CD14-positive monocyte (primary cell): ENCODE measurements at regions not wholly inside any gene's neighbourhood (a gene's known extent, or its start where the extent isn't known, plus 50 kb on each side); places are given as distances from the start of the nearest gene placed in this dataset.

Source experiments
- DNase-seq, 3 donors: peaks; one replicate each; pipeline ENCODE4 v3.0.0-alpha.2; 2011 to 2022
- H2AFZ ChIP-seq: 2 replicates; pipeline ENCODE4 v1.6.0; 2012; ENCODE audit warnings: mild to moderate bottlenecking, low read depth, low read length, inconsistent platforms; ENCODE audit not compliant: insufficient read depth, poor library complexity, severe bottlenecking
- H3K27ac ChIP-seq, 2 donors: 1 replicate in 1 of 2; 2 replicates in 1 of 2; pipeline ENCODE4 v1.5.1; 2012 to 2013; ENCODE audit warnings: low read length in 2 of 2, control low read depth in 1 of 2, inconsistent platforms in 1 of 2, low read depth in 1 of 2, mild to moderate bottlenecking in 1 of 2
- H3K27me3 ChIP-seq, 2 donors: one replicate each; pipeline versions ENCODE4 v1.6.0 to v1.6.1; 2011 to 2013; ENCODE audit warnings: low read length in 2 of 2; ENCODE audit not compliant: control insufficient read depth in 2 of 2, insufficient read depth in 2 of 2
- H3K36me3 ChIP-seq, 2 donors: replicated peaks in 1 of 2; 1 replicate in 1 of 2; 2 replicates in 1 of 2; pipeline versions ENCODE4 v1.5.1 to v1.6.1; 2012 to 2013; ENCODE audit warnings: low read length in 2 of 2, control low read depth in 1 of 2, inconsistent platforms in 1 of 2, mild to moderate bottlenecking in 1 of 2; ENCODE audit not compliant: insufficient read depth in 2 of 2, control insufficient read depth in 1 of 2
- H3K4me1 ChIP-seq, 2 donors: 1 replicate in 1 of 2; 2 replicates in 1 of 2; pipeline versions ENCODE4 v1.5.1 to v1.6.1; 2012 to 2013; ENCODE audit warnings: low read length in 2 of 2, control low read depth in 1 of 2, inconsistent platforms in 1 of 2, mild to moderate bottlenecking in 1 of 2, moderate library complexity in 1 of 2; ENCODE audit not compliant: insufficient read depth in 2 of 2, control insufficient read depth in 1 of 2
- H3K4me2 ChIP-seq: replicated peaks from 2 replicates; pipeline ENCODE3; 2012; ENCODE audit warnings: low read length, moderate library complexity, mild to moderate bottlenecking; ENCODE audit not compliant: poor library complexity, severe bottlenecking; ENCODE audit errors: extremely low read depth
- H3K4me3 ChIP-seq, 3 experiments: fragments of 200-600 bp in 1 of 3; sonication (generic) in 1 of 3; replicated peaks in 1 of 3; 1 replicate in 2 of 3; 2 replicates in 1 of 3; pipeline ENCODE4 v1.5.1; 2011 to 2013; ENCODE audit warnings: low read length in 3 of 3, mild to moderate bottlenecking in 3 of 3, control low read depth in 2 of 3, low read depth in 2 of 3, inconsistent platforms in 1 of 3, moderate library complexity in 1 of 3
- H3K79me2 ChIP-seq: 2 replicates; pipeline ENCODE4 v1.6.0; 2012; ENCODE audit warnings: mild to moderate bottlenecking, control low read depth, inconsistent platforms, low read length, moderate library complexity; ENCODE audit not compliant: insufficient read depth
- H3K9ac ChIP-seq: 2 replicates; pipeline ENCODE4 v1.6.0; 2017; ENCODE audit warnings: low read length, mild to moderate bottlenecking; ENCODE audit not compliant: insufficient read depth, poor library complexity, severe bottlenecking
- H3K9me3 ChIP-seq, 2 donors: replicated peaks in 1 of 2; 1 replicate in 1 of 2; 2 replicates in 1 of 2; pipeline versions ENCODE4 v1.5.1 to v1.6.1; 2012 to 2013; ENCODE audit warnings: low read length in 2 of 2, control low read depth in 1 of 2; ENCODE audit not compliant: control insufficient read depth in 1 of 2, insufficient read depth in 1 of 2
- H4K20me1 ChIP-seq: 2 replicates; pipeline ENCODE4 v1.6.0; 2012; ENCODE audit warnings: mild to moderate bottlenecking, low read length, control low read depth, moderate library complexity; ENCODE audit not compliant: insufficient read depth
- H3K27ac Mint-ChIP-seq, 7 donors: one replicate each; pipeline ENCODE4 v1.8.0; 2020; ENCODE audit warnings: mild to moderate bottlenecking in 7 of 7, mixed read lengths in 7 of 7, moderate library complexity in 6 of 7, inconsistent platforms in 2 of 7
- H3K27me3 Mint-ChIP-seq, 3 donors: one replicate each; pipeline ENCODE4 v1.8.0; 2021 to 2022; ENCODE audit warnings: low read depth in 3 of 3, mild to moderate bottlenecking in 3 of 3, mixed read lengths in 3 of 3, moderate library complexity in 3 of 3, inconsistent platforms in 1 of 3
- H3K36me3 Mint-ChIP-seq, 2 donors: one replicate each; pipeline ENCODE4 v1.8.0; 2020; ENCODE audit warnings: mixed read lengths in 2 of 2, inconsistent platforms in 1 of 2, mild to moderate bottlenecking in 1 of 2
- H3K4me1 Mint-ChIP-seq: one replicate; pipeline ENCODE4 v1.8.0; 2020; ENCODE audit warnings: mild to moderate bottlenecking, mixed read lengths
- H3K4me3 Mint-ChIP-seq, 2 donors: one replicate each; pipeline ENCODE4 v1.8.0; 2020; ENCODE audit warnings: mild to moderate bottlenecking in 2 of 2, mixed read lengths in 2 of 2, moderate library complexity in 1 of 2
- H3K9me3 Mint-ChIP-seq, 7 donors: one replicate each; pipeline ENCODE4 v1.8.0; 2020 to 2022; ENCODE audit warnings: mixed read lengths in 7 of 7, mild to moderate bottlenecking in 6 of 7, moderate library complexity in 6 of 7, inconsistent platforms in 2 of 7
- CTCF ChIP-seq: fragments of 200-600 bp; IDR thresholded peaks from one replicate; pipeline ENCODE4 v1.8.0; 2022; ENCODE audit warnings: antibody characterized with exemption, mild to moderate bottlenecking
- WGBS: methylation state at CpG from one replicate; pipeline ENCODE4 v1.1.5; 2013; ENCODE audit warnings: missing lambda C conversion rate; ENCODE audit not compliant: insufficient coverage; 5-methylcytosine and 5-hydroxymethylcytosine counted together
- intact Hi-C, 2 donors: fragments of 100-400 bp; cut with micrococcal nuclease; formaldehyde crosslinking; loops; one replicate each; pipeline versions ENCODE4 v1.15.0 to v1.15.1; 2023

DNA sequence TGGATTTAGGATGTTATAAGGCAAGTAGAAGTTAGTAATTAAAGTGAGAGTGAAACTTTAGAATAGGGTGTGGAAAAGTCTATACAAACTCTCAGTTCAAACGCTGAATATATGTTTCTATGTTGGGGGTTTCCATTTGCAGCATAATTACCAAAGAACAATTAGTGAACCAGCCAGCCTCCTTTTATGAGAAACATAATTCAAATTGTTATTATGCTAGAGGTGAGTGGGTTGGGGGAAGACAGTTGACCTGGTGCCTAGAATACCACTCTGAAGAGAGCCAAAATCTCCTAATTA lies 435.8 kb downstream of the MDFIC start:
- Histone ChIP-seq H3K9ac (no peak overlapping the region), H3K27ac (no peak overlapping the region), H2AFZ (no peak overlapping the region), H3K79me2 (no peaks in the 10 kb centered on the region), H3K36me3 (no peaks in the 10 kb centered on the region), H3K4me1 (no peaks in the 10 kb centered on the region), H3K4me3 (no peak overlapping the region), H3K27me3 (no peaks in the 10 kb centered on the region), H3K4me2 (no peak overlapping the region), H3K9me3 (no peaks in the 10 kb centered on the region), H4K20me1 (no peaks in the 10 kb centered on the region)
- no peak overlapping the region for H3K4me3 Mint-ChIP-seq
- peaks cover 0 to 3% (median 0%) of the 10 kb centered on the region in 7 donors for H3K9me3 Mint-ChIP-seq
- H3K27ac Mint-ChIP-seq = no peak overlapping the region
- DNase-seq = no peak
- no peaks in the 10 kb centered on the region for H3K4me1 Mint-ChIP-seq
- intact Hi-C loops = no loop called here
- peaks cover 0 to 3% (median 0%) of the 10 kb centered on the region in 3 donors for H3K27me3 Mint-ChIP-seq
- whole genome bisulfite sequencing = no CpG with 5 or more reads among the region's 1 CpG
- TF ChIP-seq CTCF = no peak
- H3K36me3 Mint-ChIP-seq = no peaks in the 10 kb centered on the region

DNA sequence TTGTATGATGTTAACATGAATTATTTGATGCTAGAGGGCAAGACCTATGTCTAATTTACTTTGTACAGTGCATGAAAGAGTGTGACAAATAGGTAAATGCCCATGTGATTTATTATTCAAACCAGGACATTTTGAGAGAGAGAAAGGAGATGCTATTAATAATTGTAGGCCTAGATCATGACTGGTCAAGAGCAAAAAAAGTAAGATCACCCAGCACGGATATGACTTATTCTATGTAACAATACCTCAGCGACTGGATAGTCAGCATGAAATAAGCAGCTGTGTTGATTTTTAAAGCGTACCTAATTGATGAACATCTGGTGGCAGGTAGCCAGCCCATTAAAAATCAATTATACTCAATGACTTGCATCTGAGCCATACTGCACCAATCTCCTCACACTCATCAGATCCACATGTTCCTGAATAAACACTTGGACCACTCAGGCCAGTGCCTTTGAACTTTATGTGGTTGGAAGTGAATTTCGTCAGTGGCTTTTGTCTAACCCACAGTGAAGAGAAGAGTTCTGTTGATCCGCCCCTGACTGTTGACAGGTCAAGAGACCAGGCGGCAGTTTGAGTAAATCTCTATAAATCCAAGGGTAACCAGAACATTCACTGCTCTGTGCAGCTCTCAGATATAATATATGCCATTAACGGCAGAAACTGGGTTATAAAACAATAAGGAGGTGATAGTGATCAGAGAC lies 435.3 kb downstream of the MDFIC start:
- H2AFZ ChIP-seq = no peak overlapping the region
- no peaks in the 10 kb centered on the region for H3K4me1 ChIP-seq
- intact Hi-C loops = no loop called here
- H3K79me2 ChIP-seq = no peaks in the 10 kb centered on the region
- no peak overlapping the region for H3K4me3 ChIP-seq
- no peaks in the 10 kb centered on the region for H3K36me3 Mint-ChIP-seq
- H3K27ac Mint-ChIP-seq = no peak overlapping the region
- H3K4me3 Mint-ChIP-seq = no peak overlapping the region
- 80% methylated on average over 1 of the region's 7 CpGs for WGBS
- H3K27me3 ChIP-seq = no peaks in the 10 kb centered on the region
- H3K9ac ChIP-seq = no peak overlapping the region
- H3K4me2 ChIP-seq = no peak overlapping the region
- H3K36me3 ChIP-seq = no peaks in the 10 kb centered on the region
- peaks cover 0 to 3% (median 0%) of the 10 kb centered on the region in 3 donors for H3K27me3 Mint-ChIP-seq
- H4K20me1 ChIP-seq = no peaks in the 10 kb centered on the region
- peaks cover 0 to 3% (median 0%) of the 10 kb centered on the region in 7 donors for H3K9me3 Mint-ChIP-seq
- no peak for TF ChIP-seq CTCF
- DNase-seq = no peak
- H3K9me3 ChIP-seq = no peaks in the 10 kb centered on the region
- H3K27ac ChIP-seq = no peak overlapping the region
- no peaks in the 10 kb centered on the region for H3K4me1 Mint-ChIP-seq
